Right lobe of liver (tissue), 4 donors: ENCODE measurements at regions not wholly inside any gene's neighbourhood (a gene's known extent, or its start where the extent isn't known, plus 50 kb on each side); places are given as distances from the start of the nearest gene placed in this dataset.

Experiments used
- POLR2A ChIP-seq: fragments of 450-650 bp; IDR thresholded peaks from one replicate; pipeline ENCODE4 v1.6.1; 2017; ENCODE audit warnings: antibody characterized with exemption, mild to moderate bottlenecking
- TF ChIP-seq, protein P1 (sequence below), 4 donors: fragments of 200-600 bp in 3 of 4; fragments of 450-650 bp in 1 of 4; IDR thresholded peaks; one replicate each; pipeline versions ENCODE4 v1.5.1 to v1.8.0; 2016 to 2022; ENCODE audit warnings: antibody characterized with exemption in 4 of 4, mild to moderate bottlenecking in 2 of 4
- donor health status: DM: no; HTN: no; CAD: no.
- donor health status: DM: no; HTN: no; CAD: no.
- donor health status: DM: no; HTN: yes; CAD: no.

DNA sequence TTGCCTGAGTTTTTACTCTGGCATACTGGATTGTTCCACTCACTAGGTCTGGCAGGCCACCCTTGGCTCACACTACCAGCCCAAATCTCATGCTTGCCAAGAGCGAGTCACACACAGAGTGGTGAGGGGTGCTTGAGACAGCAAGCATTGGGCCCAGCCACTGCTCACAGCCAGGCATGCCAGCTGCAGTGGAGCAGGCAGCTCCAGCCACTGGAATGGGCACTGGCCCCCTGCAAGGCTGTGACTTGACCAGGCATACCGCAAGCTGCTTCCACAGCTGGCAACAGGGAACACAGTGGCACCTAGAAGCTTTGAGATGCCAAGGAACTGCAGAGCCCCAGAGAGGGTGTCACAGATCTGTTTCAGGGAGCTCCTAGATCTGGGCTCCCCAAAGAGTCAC, 488.5 kb downstream of the LRFN5 start:
- TF ChIP-seq POLR2A = no peak
- TF ChIP-seq, protein P1, sequence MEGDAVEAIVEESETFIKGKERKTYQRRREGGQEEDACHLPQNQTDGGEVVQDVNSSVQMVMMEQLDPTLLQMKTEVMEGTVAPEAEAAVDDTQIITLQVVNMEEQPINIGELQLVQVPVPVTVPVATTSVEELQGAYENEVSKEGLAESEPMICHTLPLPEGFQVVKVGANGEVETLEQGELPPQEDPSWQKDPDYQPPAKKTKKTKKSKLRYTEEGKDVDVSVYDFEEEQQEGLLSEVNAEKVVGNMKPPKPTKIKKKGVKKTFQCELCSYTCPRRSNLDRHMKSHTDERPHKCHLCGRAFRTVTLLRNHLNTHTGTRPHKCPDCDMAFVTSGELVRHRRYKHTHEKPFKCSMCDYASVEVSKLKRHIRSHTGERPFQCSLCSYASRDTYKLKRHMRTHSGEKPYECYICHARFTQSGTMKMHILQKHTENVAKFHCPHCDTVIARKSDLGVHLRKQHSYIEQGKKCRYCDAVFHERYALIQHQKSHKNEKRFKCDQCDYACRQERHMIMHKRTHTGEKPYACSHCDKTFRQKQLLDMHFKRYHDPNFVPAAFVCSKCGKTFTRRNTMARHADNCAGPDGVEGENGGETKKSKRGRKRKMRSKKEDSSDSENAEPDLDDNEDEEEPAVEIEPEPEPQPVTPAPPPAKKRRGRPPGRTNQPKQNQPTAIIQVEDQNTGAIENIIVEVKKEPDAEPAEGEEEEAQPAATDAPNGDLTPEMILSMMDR (IDR thresholded peaks at IDR 0.05) = no peak
